Cardiac septum (tissue), 1 donor: ENCODE measurements at regions not wholly inside any gene's neighbourhood (a gene's known extent, or its start where the extent isn't known, plus 50 kb on each side); places are given as distances from the start of the nearest gene placed in this dataset.
"Not testable (repeated sequence)": the region's sequence is repeated elsewhere in the genome, so short reads cannot be mapped to it uniquely, and the experiment has no call there.

Experiments used
- DNase-seq: peaks from one replicate; pipeline ENCODE4 v3.0.0-alpha.2; 2020; ENCODE audit warnings: low spot score
- intact Hi-C: fragments of 100-400 bp; cut with DNase I; formaldehyde crosslinking; loops from one replicate; pipeline ENCODE4 v1.14.0; 2022
- donor health status: DM: no; HTN: no; CAD: no.

DNA sequence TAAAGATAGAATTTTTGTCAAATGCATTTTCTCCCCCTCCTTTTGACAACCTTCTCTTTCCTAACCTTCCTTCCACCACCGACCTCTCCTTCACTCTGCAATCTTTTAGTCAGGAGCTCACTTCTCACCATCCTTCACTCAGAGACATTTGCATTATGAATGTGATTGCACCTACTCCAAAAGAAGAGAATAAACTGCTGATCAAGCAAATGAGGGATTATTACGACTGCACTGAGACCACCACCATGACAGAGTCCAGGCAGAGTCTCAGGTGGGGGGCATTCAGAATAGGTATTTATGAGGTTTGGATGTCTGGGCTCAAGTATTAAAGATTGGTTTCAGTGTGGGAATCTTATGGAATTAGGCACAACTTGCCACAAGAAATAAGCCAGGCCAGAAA is 483.9 kb downstream of the PTH2R start:
- intact Hi-C loops: no loop called here
- no peak for DNase-seq

DNA sequence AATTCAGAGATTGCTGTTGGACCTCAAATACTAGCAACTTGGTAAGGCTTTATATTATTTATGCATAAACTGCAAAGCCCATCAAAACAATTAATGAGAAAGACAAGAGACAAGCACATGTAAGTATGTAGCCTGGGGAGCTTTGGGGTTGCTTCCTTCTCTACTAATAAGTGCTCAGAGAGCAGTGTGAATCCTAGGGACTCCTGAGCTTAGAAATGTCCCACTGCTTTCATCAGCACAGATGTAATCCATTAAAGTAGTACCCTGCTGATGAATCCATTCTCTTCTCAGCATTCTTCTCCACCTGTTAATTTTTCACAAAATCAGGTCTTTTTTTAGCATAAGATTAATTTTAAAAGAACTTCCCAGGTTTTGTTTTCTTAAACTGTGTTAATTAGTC is 485.6 kb downstream of the PTH2R start:
- no peak for DNase-seq
- intact Hi-C loops: no loop called here

DNA sequence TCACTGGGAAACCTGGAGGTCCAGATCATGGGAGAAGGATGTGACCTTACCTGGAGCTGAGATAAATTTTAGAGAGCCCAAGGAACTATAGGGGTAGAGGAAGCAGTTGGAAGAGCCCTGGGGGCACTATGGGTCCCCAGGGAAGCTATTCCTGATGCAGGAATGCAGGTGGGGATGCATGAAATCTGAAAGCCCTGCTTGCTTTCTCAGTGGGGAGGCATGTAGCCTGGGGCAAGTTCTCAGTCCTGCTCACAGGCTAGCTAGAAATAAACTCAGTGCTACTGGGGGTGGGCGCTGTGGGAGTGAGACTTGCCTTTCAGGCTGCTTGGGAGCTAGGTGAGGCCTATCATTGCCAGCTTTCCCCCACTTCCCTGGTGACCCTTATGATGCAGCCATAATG is 499.7 kb downstream of the PTH2R start:
- no peak for DNase-seq
- intact Hi-C loops: no loop called here

DNA sequence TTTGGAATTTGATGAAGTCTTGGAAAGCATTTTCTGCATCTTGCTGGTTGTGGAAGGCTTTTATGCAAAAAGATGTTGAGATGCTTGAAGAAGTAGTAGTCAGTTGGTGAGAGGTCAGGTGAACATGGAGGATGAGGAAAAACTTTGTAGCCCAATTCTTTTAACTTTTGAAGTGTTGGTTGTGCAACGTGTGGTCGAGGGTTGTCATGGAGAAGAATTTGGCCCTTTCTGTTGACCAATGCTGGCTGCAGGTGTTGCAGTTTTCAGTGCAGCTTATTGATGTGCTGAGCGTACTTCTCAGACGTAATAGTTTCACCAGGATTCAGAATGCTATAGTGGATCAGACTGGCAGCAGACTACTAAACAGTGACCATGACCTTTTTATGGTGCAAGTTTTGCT is 508.4 kb upstream of the MAP2 start:
- intact Hi-C loops: no loop called here
- DNase-seq: no peak

DNA sequence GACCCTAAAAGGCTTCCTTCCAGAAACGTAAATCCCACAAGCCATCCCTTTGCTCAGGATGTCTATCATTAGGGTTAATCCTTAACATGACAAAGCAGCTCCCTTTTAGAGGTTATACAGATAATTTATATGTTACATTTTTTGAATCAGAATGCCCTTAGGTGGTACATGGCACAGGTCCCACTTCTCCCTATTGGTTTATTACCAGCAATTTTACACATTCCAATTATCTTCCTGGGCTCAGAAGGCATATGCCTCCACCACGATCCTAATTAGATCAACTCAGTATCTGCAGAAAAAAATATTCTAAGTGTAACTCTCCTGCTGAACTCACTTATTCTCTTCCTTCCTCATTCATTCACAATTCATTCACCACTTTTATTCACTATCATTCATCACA is 507.0 kb upstream of the MAP2 start:
- intact Hi-C loops: no loop called here
- no peak for DNase-seq

DNA sequence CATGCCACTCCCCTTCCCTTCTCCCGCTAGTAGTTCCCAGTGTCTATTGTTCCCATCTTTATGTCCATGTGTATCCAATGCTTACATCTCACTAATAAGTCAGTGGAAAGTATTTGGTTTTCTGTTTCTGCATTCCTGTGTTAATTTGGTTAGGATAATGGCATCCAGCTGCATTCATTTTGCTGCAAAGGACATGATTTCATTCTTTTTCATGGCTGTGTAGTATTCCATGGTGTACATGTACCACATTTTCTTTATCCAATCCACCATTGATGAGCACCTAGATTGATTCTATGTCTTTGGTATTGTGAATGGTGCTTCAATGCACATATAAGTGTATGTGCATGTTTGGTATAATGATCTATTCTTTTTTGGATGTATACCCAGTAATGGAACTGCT is 502.5 kb upstream of the MAP2 start:
- intact Hi-C loops: not testable (repeated sequence)

DNA sequence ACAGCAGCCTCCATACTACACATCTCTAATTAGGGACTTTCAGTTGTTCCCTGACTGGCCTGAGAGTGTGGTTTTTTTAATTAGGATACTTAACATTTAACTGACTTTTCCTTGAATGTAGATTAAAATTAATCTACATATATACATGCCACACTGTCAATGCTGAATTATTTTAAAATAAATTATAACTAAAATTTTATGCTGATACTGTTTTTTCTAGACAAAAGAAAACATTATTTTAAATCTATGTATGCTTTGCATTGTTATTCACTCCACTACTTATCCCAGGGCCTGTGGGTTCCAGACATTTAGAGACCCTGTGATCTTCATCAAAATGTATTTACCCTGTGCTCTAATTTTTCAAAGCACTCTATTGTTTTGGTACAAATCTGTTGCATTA is 496.0 kb upstream of the MAP2 start:
- intact Hi-C loops: no loop called here
- DNase-seq: no peak

More for the DNA sequence above, 502.5 kb upstream of the MAP2 start:
- not testable (repeated sequence) for DNase-seq

DNA sequence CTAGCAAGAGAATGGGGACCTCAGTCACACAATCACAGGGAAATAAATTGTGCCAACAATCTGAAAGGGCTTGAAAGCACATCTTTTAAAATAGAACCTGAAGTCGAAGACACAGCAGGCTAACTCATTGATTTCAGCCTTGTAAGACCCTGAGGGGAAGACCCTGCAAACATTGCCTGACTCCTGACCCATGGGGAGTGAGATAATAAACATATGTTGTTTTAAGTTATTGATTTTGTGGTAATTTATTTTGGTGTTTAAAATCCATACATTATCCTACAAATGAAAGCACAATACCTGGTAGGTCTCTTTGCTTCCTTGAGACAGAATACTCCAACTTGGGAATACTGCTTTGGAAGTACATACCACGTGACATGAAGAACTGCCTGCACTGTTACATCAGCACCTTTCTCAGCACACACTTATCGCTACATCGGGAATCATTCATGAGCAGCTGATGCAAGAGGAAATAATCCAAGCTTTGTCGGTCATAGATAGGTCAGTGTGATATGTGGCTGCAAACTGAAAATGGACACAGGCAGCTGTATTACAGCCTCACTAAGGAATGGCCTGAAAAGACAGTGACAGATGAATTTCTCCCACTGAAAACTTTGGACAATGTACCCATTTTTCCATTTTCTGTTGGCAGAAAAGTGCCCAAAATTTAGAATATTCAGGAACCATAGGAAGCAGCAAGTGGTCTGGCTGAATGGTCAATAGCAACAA is 494.5 kb upstream of the MAP2 start:
- no peak for DNase-seq
- intact Hi-C loops: no loop called here

DNA sequence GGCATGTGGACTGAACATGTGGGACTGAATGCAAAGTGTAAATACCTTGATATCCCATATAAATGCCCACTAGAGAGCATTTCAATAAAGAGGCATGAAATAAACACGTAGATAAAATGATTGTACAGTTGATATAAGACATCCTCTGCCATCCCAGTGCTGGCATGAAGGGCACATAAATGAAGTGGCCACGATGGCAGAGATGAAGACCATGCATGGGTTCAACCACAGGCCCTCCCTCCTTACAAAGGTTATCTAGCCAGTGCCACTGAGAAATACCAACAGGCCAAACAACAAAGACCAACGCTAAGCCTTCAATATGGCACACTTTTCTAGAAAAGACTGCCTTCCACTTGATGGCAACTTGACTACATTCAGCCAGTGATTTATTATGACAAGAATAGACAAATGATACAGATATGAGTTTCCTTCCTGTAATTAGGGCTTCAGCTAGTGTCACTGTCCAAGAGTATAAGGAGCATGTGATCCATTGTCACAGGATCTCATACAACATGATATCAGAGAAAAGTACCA is 493.9 kb upstream of the MAP2 start:
- DNase-seq: no peak

DNA sequence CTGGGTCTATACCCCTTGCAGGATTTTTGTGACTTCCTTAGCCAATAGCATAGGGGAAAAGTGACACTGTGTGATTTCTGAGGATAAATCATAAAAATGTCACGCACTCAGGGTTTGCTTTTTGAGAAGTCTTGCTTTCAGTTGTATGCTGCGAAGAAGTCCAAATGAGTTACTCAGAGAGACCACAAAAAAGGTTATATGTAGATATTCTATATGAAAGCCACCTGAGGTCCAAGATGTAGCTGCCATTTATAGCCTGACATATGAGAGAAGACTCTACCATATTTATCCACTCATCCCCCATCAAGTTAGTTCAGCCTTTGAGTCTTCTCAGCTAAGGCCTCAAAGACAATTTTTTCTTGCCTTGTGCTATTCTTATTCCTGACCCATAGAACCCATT is 488.3 kb upstream of the MAP2 start:
- no peak for DNase-seq
- intact Hi-C loops: no loop called here

More for the DNA sequence above, 493.9 kb upstream of the MAP2 start:
- intact Hi-C loops: no loop called here

DNA sequence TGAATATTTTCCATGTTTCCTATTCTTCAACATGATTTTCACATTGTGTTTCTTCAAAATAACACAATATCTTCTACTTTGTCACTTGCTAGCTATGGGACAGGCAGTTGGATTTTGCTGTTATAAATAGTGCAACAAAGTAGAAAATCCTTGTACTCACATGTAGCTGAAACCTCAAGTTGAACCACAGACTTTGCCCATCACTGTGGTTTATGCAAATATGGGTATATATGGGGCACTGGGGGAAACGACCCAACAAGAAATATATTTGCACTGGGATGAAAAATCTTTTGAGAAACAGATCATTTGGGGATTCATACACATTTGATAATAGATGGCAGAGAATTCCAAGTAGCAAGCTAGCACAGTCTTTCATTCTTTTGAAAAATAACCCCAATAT is 486.3 kb upstream of the MAP2 start:
- intact Hi-C loops: no loop called here

DNA sequence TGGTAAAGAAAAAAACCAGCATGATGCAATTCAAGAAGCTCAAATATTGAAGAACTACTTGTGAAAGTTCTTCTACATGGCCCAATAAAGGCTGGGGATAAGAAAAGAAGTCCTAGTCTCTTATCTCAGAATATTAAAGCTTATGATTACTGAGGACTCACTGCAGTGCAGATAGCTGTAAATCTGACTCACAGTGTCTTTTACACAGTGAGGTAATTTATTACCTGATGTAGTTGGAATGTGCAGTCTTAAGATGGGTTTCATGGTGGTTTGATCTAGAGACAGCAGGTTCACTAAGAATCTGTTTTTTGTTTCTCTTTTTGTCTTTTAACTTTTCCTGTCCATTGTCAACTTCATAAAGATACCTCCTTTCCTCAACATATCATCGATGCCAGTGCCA is 484.0 kb upstream of the MAP2 start:
- no peak for DNase-seq
- intact Hi-C loops: no loop called here

More for the DNA sequence above, 486.3 kb upstream of the MAP2 start:
- no peak for DNase-seq

DNA sequence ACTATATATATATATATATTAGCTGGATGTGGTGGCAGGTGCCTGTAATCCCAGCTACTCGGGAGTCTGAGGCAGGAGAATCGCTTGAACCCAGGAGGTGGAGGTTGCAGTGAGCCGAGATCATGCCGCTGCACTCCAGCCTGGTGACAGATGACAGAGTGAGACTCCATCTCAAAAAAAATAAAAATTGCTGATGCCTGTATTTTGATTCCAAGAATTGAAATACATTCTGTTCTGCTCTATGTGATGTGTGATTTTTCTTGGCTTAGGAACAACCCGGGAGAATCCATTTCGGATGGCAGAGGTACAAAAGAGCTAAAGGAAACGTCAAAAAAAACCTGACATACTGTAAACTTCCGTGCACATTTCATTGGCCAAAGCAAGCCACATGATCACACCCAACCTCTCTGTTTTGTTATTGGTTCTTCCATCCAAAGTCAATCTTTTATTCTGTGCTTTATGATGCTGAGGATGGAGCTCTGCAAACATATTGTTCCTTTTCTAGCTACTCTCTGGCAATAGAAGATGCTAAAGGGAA is 478.1 kb upstream of the MAP2 start:
- intact Hi-C loops: no loop called here
- DNase-seq: no peak

DNA sequence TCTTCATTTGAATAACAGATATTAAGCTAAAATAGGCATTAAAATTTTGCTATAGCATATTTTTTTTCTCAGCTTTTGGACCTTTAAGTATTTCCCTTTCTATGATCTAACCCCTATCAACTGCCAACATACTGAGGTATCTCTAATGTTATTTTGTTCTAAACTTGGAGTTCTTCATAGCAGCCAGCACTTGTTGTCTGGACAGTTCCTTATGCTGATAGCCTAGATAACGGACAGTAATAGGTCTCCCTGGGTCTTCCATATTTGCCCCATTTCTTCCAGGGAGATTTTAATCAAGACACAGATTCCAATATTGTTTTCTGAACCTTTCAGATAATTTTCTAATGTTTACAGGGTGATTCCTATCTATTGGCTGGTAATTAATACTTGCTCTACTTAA is 475.8 kb upstream of the MAP2 start:
- intact Hi-C loops: no loop called here

DNA sequence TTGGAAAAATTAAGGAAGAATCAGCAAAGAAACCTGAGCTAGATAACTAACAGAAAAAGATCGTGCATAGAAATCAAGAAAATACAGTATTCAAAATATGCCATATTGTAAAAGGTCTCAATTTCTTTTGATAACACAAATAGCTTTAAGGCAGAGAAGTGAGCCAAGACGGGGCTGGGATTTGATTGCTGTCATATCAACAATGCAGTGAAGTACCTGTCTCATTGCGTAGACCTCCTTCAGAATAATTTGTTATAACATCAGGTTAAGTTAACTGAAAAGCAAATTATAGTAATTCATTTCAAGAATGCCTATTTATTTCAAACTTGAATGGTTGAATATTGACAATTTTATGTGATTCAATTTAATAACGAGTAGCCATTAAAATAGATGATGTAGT is 453.8 kb upstream of the MAP2 start:
- DNase-seq: no peak
- intact Hi-C loops: no loop called here

More for the DNA sequence above, 475.8 kb upstream of the MAP2 start:
- no peak for DNase-seq

DNA sequence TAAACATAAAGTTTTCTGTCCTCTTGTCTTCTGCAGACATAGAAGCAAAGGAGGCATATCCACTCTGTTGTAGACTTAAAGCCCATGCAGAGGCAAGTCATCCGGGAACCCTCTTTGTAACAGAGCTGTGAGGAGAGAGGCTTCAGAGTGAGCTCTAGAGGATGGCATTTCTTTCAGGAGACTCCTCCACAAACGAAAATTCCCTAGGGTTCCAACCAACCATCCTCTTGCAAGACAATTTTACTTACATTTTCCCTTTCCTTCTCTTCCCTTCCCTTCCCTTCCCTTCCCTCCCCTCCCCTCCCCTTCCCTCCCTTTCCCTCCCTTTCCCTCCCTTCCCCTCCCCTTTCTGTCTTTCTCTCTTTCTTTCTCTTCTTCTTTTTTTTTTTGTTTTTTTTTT is 446.3 kb upstream of the MAP2 start:
- DNase-seq: no peak
- intact Hi-C loops: no loop called here

DNA sequence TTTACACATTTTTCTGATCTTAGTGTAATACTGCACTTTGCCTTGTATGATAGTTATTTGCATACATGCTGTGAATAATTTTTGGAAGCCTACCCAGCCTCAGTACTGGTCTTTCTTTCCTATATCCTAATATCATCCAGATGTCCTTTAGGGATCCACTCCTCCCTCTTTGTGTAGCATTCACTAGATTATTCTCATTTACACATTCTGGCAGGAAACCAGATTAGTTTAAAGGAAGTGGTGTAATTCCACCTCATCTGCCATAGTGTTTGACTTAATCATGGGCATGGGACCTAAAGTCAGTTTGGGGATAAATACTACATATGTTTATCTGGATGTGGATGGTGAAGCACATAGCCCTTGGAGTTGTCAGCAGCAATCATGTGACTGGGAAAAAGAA is 444.9 kb upstream of the MAP2 start:
- intact Hi-C loops: no loop called here
- no peak for DNase-seq

DNA sequence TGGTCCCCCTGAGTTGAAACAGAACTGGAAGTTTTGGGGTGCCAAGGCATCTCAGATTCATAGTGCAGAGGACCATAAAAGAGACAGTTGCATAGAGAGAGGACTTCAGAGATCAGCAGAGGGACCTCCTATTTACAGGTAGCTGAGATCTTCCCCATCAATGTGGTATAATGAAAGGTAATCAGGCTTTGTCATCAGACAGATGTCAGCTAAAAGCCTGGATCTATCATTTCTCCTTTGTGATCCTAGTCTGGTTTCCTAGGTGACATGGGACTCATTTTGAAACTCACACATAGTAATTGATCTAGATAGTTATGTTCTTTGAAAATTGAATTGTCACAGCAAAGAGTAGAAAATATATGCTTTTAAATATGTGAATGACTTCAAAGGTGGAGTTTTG is 443.5 kb upstream of the MAP2 start:
- intact Hi-C loops: no loop called here
- no peak for DNase-seq

DNA sequence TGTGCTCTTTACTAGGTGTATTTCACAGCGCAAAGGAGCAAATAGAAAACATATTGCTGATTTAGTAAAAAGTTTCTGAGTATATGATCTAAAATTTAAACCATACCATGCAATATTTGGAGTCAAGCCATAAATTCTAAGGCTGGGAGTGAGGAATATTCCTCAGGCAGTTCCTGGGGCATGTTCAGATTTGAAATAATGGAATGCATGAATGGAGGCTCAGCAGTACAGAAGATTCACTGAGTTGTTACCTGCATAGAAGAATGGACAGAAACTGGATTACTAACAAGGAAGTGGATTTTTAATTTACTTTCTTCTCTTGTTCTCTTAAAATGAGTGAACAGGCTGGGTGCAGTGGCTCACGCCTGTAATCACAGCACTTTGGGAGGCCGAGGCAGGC is 441.0 kb upstream of the MAP2 start:
- intact Hi-C loops: no loop called here

DNA sequence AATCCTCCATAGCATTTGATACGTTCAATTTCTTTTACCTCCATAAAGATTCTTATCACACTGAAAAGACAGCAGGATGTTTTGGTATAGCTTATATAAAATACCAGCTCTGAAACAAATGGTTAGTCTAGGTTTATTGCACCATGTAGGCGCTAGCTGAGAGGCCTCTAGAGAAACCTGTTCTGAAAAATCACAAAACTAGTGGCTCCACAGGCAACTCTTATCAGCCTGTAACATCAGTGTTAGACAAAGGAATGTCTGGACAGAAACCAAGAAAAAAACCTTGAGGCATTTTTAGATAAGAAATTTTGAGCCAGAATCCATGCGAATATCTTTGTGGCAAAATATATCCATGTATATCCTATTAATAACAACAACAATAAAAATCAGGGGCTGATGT is 440.4 kb upstream of the MAP2 start:
- intact Hi-C loops: no loop called here
- no peak for DNase-seq

More for the DNA sequence above, 441.0 kb upstream of the MAP2 start:
- no peak for DNase-seq

DNA sequence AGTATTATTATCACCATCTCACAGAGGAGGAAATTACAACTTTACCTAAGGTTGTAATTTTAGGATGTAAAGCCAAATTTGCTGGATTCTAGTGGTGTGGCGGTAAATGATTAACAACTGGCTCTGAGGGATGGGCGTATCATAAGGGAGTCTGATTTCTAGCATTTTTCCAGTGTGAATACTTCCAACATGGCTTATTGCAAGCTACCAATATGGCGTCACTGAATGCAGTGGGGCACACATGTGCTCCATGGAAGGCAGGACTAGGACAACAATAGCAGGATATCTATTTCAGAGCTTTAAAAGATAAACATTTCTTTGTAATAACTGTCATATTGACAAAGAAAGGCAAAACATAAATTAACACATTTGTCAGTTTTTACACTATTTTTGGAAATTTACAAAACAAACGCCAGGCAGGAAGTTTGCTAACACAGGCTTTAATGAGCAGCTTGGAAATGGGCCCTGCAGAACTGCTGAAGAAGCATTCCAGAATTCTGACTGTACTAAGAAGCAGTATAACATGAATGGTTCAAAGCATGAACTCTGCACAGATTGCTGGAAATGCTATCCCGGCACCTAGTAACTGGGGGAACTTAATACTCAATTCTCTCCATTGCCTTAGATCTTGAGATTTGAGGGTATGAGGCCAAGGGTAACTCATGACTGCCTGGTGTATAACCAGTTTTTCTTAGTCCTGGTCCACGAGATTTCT is 439.3 kb upstream of the MAP2 start:
- no peak for DNase-seq
- intact Hi-C loops: no loop called here
